GM19238 (cell line): ENCODE measurements at regions not wholly inside any gene's neighbourhood (a gene's known extent, or its start where the extent isn't known, plus 50 kb on each side); places are given as distances from the start of the nearest gene placed in this dataset.
"Not testable (repeated sequence)": the region's sequence is repeated elsewhere in the genome, so short reads cannot be mapped to it uniquely, and the experiment has no call there.

Experiments used
- DNase-seq: peaks from one replicate; pipeline ENCODE4 v3.0.0; 2011; ENCODE audit warnings: low spot score; ENCODE audit not compliant: insufficient read length

DNA sequence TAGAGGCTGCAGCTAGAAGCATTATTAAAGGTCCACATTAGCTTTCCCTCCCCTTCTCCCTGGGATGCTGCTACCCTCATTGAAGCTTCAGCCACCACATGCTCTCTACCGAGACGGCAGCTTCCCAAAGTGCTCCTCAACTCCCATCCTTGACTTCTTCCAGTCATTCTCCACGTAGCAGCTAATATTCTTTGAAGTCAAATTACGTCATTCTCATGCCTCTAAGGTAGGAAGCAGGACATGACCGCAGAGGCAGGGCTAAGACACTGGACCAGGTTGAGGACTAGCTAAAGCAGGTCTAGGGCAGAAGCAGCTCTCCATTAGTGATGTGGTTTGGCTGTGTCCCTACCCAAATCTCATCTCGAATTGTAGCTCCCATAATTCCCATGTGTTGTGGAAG lies 128.3 kb downstream of the SHOX start:
- DNase-seq, result no peak

DNA sequence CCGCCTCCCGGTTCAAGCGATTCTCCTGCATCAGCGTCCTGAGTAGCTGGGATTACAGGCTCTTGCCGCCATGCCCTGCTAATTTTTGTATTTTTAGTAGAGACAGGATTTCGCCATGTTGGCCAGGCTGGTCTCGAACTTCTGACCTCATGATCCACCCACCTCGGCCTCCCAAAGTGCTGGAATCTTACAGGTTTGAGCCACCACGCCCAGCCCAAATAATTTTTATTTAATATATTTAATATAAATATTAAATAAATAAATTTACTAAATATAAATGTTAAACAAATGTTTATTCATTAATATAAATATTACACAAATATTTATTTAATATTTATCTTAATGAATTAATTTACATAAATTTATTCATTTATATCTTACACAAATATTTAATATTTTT lies 120.2 kb downstream of the SHOX start:
- no peak for DNase-seq

DNA sequence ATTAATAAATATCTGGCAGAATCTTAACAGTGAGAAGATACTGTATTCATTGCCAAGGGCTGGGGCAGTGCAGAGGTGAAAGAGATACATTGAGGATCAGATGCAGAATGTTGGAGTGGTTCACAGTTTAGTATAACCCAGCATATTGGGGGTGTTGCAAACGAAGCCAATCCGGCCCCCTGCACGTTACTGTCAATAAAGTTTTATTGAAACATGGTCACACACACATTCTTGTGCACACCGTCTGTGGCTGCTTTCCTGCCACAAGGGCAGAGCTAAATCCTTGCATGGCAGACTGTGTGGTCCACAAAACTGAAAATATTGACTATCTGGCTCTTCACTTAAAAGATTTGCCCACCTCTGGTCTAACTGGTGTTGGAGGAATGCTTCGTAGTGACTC lies 119.7 kb downstream of the SHOX start:
- DNase-seq, result no peak

DNA sequence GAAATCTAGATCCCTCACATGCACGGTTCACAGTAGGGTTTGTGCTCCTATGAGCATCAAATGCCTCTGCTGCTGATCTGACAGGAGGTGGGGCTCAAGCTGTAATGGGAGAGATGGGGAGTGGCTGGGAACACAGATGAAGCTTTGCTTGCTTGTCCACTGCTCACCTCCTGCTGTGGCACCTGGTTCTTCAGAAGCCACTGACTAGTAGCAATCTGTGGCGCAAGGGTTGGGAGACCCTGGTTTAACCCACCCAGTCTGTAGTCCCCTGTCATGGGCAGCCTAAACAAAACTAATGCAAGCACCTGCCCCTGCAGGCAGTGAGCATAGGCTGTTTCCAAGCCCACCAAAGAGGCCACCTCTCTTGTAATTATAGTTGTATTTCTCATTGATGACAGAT lies 116.6 kb downstream of the SHOX start:
- DNase-seq, result no peak

DNA sequence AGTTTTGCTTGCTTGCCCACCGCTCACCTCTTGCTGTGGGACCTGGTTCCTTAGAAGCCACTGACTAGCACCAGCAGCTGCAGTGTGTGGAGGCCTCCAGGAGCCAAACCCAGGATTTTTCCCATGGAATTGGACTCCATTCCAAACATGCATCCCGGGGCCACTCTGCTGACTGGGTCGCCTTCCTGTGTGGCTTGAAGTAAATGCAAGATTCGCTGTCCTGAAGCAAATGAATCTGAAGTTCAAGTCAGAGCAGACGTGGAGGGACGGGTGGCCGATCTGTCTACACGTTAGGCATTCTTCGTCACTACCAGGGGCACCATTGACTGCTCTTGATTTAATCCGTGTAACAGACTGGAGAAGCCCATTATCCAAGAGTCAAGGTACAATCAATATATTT lies 109.0 kb downstream of the SHOX start:
- DNase-seq, result no peak

DNA sequence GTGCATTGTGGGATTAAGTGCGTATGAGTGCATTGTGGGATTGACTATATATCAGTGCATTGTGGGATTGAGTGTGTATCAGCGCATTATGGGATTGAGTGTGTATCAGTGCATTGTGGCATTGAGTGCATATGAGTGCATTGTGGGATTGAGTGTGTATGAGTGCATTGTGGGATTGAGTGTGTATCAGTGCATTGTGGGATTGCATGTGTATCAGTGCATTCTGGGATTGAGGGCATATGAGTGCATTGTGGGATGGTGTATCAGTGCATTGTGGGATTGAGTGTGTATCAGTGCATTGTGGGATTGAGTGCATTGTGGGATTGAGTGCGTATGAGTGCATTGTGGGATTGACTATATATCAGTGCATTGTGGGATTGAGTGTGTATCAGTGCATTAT lies 106.4 kb downstream of the SHOX start:
- not testable (repeated sequence) for DNase-seq

DNA sequence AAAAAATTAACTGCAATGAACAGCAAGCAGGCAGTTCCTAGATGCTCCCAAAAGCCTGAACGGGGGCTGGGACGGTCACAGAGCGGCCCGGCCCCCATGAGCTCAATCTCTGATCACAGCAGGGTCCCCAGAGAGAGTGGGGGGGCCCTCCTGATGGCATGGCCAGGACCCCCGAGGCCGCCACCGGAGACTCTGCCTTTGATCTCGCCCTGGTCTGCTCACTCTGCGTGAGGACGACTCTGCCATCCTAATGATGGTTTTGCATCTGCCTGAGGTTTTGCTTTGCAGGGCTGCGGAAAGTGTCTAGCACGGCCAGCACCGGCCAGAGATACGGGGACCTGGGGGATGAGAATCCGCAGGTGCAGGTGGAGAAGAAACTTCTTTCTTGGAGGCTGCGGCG lies 103.8 kb downstream of the SHOX start:
- no peak for DNase-seq

DNA sequence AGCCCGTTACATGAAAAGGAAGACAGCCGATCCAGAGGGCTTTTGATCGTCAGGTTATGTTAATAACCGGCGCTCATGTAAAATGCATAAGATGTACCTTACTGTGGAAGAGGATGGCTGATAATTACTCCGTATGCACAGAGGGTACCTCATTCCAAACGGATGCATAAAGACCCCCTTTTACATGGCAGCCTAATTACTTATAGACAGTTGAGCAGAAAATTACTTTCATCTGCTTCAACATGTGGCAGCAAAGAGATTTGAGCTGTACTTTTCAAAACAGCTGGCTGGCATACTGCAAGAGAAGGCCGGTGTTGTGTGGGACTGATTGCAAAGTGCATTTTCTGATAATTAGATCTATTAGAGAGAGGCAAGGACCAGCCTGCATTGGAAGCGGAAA lies 103.4 kb downstream of the SHOX start:
- DNase-seq, result no peak

DNA sequence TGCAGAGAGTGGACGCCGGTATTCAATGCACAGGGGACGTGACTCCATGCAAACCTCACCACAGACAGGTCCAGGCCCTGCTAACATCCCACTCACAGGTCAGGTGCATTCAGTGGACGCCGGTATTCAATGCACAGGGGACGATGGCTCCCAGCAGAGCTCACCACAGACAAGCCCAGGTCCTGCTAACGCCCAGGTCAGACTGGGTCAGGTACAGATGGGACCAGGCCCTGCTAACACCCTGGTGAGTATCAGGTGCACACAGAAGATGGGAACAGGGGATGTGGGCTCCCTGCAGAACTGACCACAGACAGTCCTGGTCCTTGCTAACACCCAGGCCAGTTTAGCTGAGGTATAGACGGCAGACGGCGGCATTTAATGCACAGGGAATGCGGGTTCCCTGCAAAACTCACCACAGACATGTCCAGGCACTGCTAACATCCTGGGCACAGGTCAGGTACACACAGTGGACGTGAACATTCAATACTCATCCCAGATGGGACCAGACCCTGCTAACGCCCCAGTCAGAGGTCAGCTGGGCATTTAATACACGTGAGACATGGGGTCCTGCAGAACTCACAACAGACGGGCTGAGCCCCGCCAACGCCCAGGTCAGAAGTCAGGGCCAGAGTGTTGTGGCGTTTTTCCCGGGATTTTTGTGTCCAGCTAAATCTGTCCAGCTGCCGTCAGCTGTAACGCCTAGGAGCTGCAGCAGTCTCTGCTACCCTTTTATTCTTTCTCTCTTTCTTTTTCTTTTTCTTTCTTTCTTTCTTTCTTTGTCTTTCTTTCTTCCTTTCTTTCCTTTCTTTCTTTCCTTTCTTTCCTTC lies 99.2 kb downstream of the SHOX start:
- no peak for DNase-seq

DNA sequence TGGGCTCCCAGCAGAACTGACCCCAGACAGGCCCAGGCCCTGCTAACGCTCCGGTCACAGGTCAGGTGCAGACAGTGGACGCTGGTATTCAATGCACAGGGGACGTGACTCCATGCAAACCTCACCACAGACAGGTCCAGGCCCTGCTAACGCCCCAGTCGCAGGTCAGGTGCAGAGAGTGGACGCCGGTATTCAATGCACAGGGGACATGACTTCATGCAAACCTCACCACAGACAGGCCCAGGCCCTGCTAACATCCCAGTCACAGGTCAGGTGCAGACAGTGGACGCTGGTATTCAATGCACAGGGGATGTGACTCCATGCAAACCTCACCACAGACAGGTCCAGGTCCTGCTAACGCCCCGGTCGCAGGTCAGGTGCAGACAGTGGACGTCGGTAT lies 98.5 kb downstream of the SHOX start:
- DNase-seq, result not testable (repeated sequence)

DNA sequence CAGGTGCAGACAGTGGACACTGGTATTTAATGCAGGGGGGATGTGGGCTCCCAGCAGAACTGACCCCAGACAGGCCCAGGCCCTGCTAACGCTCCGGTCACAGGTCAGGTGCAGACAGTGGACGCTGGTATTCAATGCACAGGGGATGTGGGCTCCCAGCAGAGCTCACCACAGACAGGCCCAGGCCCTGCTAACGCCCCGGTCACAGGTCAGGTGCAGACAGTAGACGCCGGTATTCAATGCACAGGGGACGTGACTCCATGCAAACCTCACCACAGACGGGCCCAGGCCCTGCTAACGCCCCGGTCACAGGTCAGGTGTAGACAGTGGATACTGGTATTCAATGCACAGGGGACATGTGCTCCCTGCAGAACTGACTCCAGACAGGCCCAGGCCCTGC lies 98.0 kb downstream of the SHOX start:
- not testable (repeated sequence) for DNase-seq

DNA sequence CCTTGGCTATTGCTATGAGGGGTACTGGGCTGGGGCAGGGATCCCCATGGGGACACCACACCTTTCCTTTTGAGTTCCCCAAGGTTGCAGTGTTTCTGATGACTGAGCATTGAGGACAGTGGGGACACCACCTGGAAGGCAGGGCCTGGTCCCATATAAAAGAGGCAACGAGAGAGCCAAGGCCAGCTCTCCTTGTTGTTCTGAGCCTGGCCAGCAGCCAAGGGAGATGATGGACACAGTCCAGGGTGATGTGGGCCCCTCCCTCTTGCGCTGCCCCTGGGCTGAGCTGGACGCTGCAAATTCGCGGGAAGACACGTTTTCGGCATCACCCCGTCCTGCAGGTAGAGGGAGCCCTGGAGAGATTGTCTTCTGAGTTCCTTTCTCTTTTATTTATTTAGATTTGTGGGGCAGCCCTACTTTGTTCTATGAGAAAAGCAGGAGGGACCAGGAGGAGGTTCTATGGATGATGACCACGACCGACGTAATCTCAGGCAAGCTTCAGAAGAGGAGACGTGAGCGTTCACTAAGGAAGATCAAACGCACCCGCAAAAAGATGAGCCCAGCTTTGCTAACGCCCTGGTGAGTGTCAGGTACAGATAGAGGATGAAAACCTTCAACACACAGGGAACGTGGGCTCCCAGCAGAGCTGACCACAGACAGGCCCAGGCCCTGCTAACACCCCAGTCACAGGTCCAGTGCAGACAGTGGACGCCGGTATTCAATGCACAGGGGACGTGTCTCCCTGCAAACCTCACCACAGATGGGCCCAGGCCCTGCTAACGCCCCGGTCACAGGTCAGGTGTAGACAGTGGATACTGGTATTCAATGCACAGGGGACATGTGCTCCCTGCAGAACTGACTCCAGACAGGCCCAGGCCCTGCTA lies 97.4 kb downstream of the SHOX start:
- no peak for DNase-seq

DNA sequence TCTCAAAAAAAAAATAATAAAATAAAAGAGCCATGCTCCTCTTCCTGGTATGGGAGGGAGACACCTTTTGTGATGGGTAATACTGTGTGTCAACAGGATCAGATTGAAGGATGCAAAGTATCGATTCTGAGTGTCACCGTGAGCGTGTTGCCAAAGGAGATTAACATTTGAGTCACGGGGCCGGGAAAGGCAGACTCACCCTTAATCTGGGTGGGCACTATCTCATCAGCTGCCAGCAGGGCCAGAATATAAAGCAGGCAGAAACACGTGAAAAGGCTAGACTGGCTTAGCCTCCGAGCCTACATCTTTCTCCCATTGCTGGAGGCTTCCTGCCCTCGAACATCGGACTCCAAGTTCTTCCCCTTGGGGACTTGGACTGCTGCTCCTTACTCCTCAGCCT lies 95.4 kb downstream of the SHOX start:
- DNase-seq, result no peak

DNA sequence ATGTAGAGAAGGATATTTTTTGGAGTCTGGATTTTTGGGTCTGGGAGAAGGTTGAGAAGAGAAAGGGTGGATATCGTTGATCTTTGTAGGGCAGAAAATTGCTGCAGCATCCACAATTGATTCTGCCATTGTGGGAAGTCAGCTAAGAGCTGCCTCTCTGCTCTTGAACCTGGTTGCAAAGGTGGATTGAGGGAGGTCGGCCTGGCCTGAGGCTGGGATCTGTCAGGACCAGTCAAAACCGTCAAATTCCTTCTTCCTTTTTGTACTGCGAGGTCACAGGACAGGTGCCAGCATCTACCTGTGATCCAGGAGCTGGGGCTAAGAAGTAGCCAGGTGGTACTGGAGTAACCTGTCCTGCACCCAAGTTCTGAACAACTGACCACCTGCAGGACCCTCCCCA lies 93.7 kb downstream of the SHOX start:
- DNase-seq, result no peak

DNA sequence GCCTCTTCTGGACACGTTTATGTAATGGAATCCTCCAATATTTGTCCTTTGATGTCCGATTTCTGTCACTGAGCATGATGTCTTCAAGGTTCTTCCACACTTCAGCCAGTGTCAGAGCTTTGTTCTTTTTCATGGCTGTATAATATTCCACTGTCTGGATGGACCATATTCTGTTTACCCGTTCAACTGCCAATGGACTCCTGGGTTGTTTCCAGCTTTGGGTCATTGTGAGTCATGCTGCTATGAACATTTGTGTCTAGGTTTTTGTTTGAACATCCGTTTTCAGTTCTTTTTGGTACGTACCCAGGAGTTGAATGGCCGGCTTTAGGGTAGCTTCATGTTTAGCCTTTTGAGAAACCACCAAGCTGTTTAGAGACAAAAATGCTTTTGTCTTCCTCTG lies 93.2 kb downstream of the SHOX start:
- no peak for DNase-seq

DNA sequence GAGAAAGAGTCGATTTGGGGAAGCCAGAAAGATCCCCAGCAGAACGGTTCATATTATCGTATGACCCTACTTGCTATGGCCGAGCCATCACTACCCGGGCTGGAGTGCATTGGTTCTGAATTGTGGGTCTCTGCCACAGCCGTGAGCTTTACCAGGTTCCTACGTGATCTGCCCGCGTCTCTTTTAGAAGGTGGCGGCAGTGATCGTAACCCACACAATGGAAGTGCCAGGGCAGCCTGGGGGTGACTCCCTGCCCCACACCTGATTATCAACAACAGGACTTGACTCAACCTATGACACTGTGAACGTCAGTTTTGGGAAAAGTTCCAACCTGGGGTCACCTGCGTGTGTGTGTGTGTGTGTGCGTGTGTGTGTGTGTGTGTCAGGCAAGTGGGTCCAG lies 90.8 kb downstream of the SHOX start:
- no peak for DNase-seq

DNA sequence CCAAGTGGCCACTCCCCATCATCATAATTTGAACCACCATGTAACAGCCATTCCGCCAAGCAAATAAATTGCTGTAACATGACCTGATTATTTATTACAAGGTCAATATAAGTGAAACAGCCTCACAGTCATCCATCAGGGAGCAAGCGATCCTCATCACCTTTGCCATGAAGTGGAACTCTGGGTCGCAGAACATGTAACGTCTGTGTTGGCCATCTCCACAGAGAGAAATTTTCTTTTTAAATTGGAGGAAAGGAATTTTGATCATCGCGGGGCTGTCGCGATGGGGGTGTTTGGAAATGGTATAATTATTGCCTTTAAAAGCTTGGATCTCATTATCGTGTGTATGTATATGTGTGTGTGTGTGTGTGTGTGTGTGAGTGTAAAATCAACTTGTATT lies 90.2 kb downstream of the SHOX start:
- DNase-seq, result no peak

DNA sequence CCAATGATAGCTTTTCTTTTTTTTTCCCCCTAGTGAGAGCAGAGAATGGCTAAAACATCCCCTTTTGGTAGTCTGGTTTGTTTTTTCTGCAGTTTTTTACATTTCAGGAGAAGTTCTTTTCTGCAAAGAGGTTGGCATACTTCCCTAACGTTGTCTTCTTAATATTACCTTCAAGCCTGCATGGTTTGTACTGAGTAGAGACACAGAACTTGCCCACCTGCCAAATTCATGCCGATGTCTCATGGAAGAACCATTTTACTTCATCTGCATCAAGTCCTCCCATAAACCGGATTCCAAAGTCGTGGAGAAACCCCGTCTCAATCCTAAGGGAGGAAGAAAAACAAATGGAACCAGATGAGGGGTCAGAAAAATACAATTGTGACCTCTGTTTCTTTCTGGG lies 89.7 kb downstream of the SHOX start:
- no peak for DNase-seq

DNA sequence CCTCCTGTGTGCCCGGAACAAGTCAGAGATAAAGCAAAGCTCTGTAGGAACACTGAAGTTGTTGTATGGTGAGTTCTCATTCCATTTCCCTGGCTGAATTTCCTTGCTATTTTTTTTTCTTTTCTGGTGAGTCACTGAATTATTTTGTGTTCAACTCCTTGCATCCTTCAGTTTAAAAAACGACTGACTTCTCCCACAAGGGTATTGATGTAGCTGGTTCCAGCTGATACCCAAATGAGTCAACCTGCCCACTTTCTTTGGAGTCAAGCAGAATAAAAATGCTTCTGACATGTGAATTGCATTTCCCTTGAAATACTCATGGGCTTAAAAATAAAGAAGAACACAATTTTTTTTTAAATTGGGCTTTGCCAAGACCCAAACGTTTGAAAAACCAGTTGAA lies 85.5 kb downstream of the SHOX start:
- no peak for DNase-seq

DNA sequence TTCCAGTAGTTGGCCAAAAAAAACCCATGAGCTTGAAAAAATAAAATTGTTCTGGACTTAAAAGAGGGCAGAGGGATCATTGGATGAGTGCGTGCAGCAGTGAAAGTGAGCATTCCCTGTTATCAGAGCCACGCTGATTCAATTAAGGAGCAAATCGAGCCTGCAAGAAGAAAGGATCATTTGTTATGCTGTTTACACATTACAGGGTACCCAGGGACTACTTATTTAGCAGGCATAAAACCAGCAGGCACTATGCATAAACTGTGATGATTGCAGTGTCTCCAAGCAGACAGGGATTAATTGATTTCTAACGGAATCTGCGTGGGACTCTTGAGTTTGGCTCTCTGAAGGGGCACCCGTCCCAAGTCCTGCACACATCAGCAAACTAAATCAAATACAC lies 83.5 kb downstream of the SHOX start:
- no peak for DNase-seq
